ENCODE measurements at regions not wholly inside any gene's neighbourhood (a gene's known extent, or its start where the extent isn't known, plus 50 kb on each side); places are given as distances from the start of the nearest gene placed in this dataset.
"Not testable (repeated sequence)": the region's sequence is repeated elsewhere in the genome, so short reads cannot be mapped to it uniquely, and the experiment has no call there.

GRCh38 chr1:221858818-221859611 lies 117.1 kb upstream of the DUSP10 start:
- H3K9me3 ChIP-seq (ENCODE audit: control insufficient read depth in 2 of 2, low read length in 2 of 2), result no peaks in the 10 kb centered on the region
- H3K27ac ChIP-seq (ENCODE audit: low read length), result no peak overlapping the region
- no peak overlapping the region for H3K9ac ChIP-seq (ENCODE audit: low read length in 2 of 2)
- H3K4me3 ChIP-seq (ENCODE audit: low read length in 2 of 2), result no peak overlapping the region
- H3K36me3 ChIP-seq (ENCODE audit: control insufficient read depth in 2 of 2, insufficient read depth in 2 of 2, low read length in 2 of 2), result no peaks in the 10 kb centered on the region
- H3K4me1 ChIP-seq (ENCODE audit: control insufficient read depth, insufficient read depth, low read length), result no peaks in the 10 kb centered on the region
- no peaks in the 10 kb centered on the region for H3K27me3 ChIP-seq (ENCODE audit: control insufficient read depth in 1 of 2, insufficient read depth in 2 of 2, low read length in 2 of 2)

- H3K9me3 ChIP-seq (ENCODE audit: control insufficient read depth in 2 of 2, low read length in 2 of 2); H3K36me3 ChIP-seq (ENCODE audit: control insufficient read depth in 2 of 2, insufficient read depth in 2 of 2, low read length in 2 of 2); H3K4me3 ChIP-seq (ENCODE audit: low read length in 2 of 2); H3K27me3 ChIP-seq (ENCODE audit: control insufficient read depth in 1 of 2, insufficient read depth in 2 of 2, low read length in 2 of 2); H3K4me1 ChIP-seq (ENCODE audit: control insufficient read depth, insufficient read depth, low read length); H3K27ac ChIP-seq (ENCODE audit: low read length); H3K9ac ChIP-seq (ENCODE audit: low read length in 2 of 2): not testable (repeated sequence)
These were observed 115.2 kb upstream of the DUSP10 start for GRCh38 chr1:221857094-221857444.

- H3K4me1 ChIP-seq (ENCODE audit: control insufficient read depth, insufficient read depth, low read length), result no peaks in the 10 kb centered on the region
- no peak overlapping the region for H3K4me3 ChIP-seq (ENCODE audit: low read length in 2 of 2)
- no peak overlapping the region for H3K9ac ChIP-seq (ENCODE audit: low read length in 2 of 2)
- H3K27me3 ChIP-seq (ENCODE audit: control insufficient read depth in 1 of 2, insufficient read depth in 2 of 2, low read length in 2 of 2), result no peaks in the 10 kb centered on the region
- no peaks in the 10 kb centered on the region for H3K9me3 ChIP-seq (ENCODE audit: control insufficient read depth in 2 of 2, low read length in 2 of 2)
- H3K36me3 ChIP-seq (ENCODE audit: control insufficient read depth in 2 of 2, insufficient read depth in 2 of 2, low read length in 2 of 2), result no peaks in the 10 kb centered on the region
- H3K27ac ChIP-seq (ENCODE audit: low read length), result no peak overlapping the region
These were observed 114.6 kb upstream of the DUSP10 start for GRCh38 chr1:221856228-221857093.

- no peak overlapping the region for H3K9ac ChIP-seq (ENCODE audit: low read length in 2 of 2)
- H3K4me3 ChIP-seq (ENCODE audit: low read length in 2 of 2), result no peak overlapping the region
- H3K36me3 ChIP-seq (ENCODE audit: control insufficient read depth in 2 of 2, insufficient read depth in 2 of 2, low read length in 2 of 2), result no peaks in the 10 kb centered on the region
These were observed 113.3 kb upstream of the DUSP10 start for GRCh38 chr1:221855156-221855555.

GRCh38 chr1:221851336-221851735 lies 109.4 kb upstream of the DUSP10 start:
- Histone ChIP-seq H3K4me1 (ENCODE audit: control insufficient read depth, insufficient read depth, low read length) (peaks cover under 1% of the 10 kb centered on the region), H3K27me3 (ENCODE audit: control insufficient read depth in 1 of 2, insufficient read depth in 2 of 2, low read length in 2 of 2) (no peaks in the 10 kb centered on the region), H3K27ac (ENCODE audit: low read length) (no peak overlapping the region), H3K9ac (ENCODE audit: low read length in 2 of 2) (no peak overlapping the region), H3K9me3 (ENCODE audit: control insufficient read depth in 2 of 2, low read length in 2 of 2) (no peaks in the 10 kb centered on the region), H3K36me3 (ENCODE audit: control insufficient read depth in 2 of 2, insufficient read depth in 2 of 2, low read length in 2 of 2) (no peaks in the 10 kb centered on the region), H3K4me3 (ENCODE audit: low read length in 2 of 2) (no peak overlapping the region)

More at GRCh38 chr1:221855156-221855555, 113.3 kb upstream of the DUSP10 start:
- no peaks in the 10 kb centered on the region for H3K27me3 ChIP-seq (ENCODE audit: control insufficient read depth in 1 of 2, insufficient read depth in 2 of 2, low read length in 2 of 2)
- no peaks in the 10 kb centered on the region for H3K9me3 ChIP-seq (ENCODE audit: control insufficient read depth in 2 of 2, low read length in 2 of 2)
- H3K27ac ChIP-seq (ENCODE audit: low read length), result no peak overlapping the region
- no peaks in the 10 kb centered on the region for H3K4me1 ChIP-seq (ENCODE audit: control insufficient read depth, insufficient read depth, low read length)

GRCh38 chr1:221850470-221851187 lies 108.7 kb upstream of the DUSP10 start:
- H3K27me3 ChIP-seq (ENCODE audit: control insufficient read depth in 1 of 2, insufficient read depth in 2 of 2, low read length in 2 of 2), result no peaks in the 10 kb centered on the region
- H3K27ac ChIP-seq (ENCODE audit: low read length), result no peak overlapping the region
- H3K9me3 ChIP-seq (ENCODE audit: control insufficient read depth in 2 of 2, low read length in 2 of 2), result no peaks in the 10 kb centered on the region
- H3K9ac ChIP-seq (ENCODE audit: low read length in 2 of 2), result no peak overlapping the region
- H3K4me1 ChIP-seq (ENCODE audit: control insufficient read depth, insufficient read depth, low read length), result peaks cover 8% of the 10 kb centered on the region
- H3K4me3 ChIP-seq (ENCODE audit: low read length in 2 of 2), result no peak overlapping the region
- no peaks in the 10 kb centered on the region for H3K36me3 ChIP-seq (ENCODE audit: control insufficient read depth in 2 of 2, insufficient read depth in 2 of 2, low read length in 2 of 2)

GRCh38 chr1:221849897-221850296 lies 108.0 kb upstream of the DUSP10 start:
- no peak overlapping the region for H3K9ac ChIP-seq (ENCODE audit: low read length in 2 of 2)
- H3K4me1 ChIP-seq (ENCODE audit: control insufficient read depth, insufficient read depth, low read length), result peaks cover 15% of the 10 kb centered on the region
- no peak overlapping the region for H3K27ac ChIP-seq (ENCODE audit: low read length)
- no peak overlapping the region for H3K4me3 ChIP-seq (ENCODE audit: low read length in 2 of 2)
- H3K9me3 ChIP-seq (ENCODE audit: control insufficient read depth in 2 of 2, low read length in 2 of 2), result no peaks in the 10 kb centered on the region
- no peaks in the 10 kb centered on the region for H3K27me3 ChIP-seq (ENCODE audit: control insufficient read depth in 1 of 2, insufficient read depth in 2 of 2, low read length in 2 of 2)
- H3K36me3 ChIP-seq (ENCODE audit: control insufficient read depth in 2 of 2, insufficient read depth in 2 of 2, low read length in 2 of 2), result no peaks in the 10 kb centered on the region

- Histone ChIP-seq H3K9ac (ENCODE audit: low read length in 2 of 2) (no peak overlapping the region), H3K36me3 (ENCODE audit: control insufficient read depth in 2 of 2, insufficient read depth in 2 of 2, low read length in 2 of 2) (no peaks in the 10 kb centered on the region), H3K4me3 (ENCODE audit: low read length in 2 of 2) (no peak overlapping the region), H3K4me1 (ENCODE audit: control insufficient read depth, insufficient read depth, low read length) (peaks cover 15% of the 10 kb centered on the region), H3K27me3 (ENCODE audit: control insufficient read depth in 1 of 2, insufficient read depth in 2 of 2, low read length in 2 of 2) (no peaks in the 10 kb centered on the region), H3K27ac (ENCODE audit: low read length) (no peak overlapping the region), H3K9me3 (ENCODE audit: control insufficient read depth in 2 of 2, low read length in 2 of 2) (no peaks in the 10 kb centered on the region)
These were observed 107.2 kb upstream of the DUSP10 start for GRCh38 chr1:221849110-221849509.

GRCh38 chr1:221847676-221848075 lies 105.8 kb upstream of the DUSP10 start:
- H3K9ac ChIP-seq (ENCODE audit: low read length in 2 of 2), result no peak overlapping the region
- H3K27me3 ChIP-seq (ENCODE audit: control insufficient read depth in 1 of 2, insufficient read depth in 2 of 2, low read length in 2 of 2), result no peaks in the 10 kb centered on the region
- no peaks in the 10 kb centered on the region for H3K9me3 ChIP-seq (ENCODE audit: control insufficient read depth in 2 of 2, low read length in 2 of 2)
- H3K4me3 ChIP-seq (ENCODE audit: low read length in 2 of 2), result no peak overlapping the region
- no peaks in the 10 kb centered on the region for H3K36me3 ChIP-seq (ENCODE audit: control insufficient read depth in 2 of 2, insufficient read depth in 2 of 2, low read length in 2 of 2)
- peaks cover 15% of the 10 kb centered on the region for H3K4me1 ChIP-seq (ENCODE audit: control insufficient read depth, insufficient read depth, low read length)
- no peak overlapping the region for H3K27ac ChIP-seq (ENCODE audit: low read length)

GRCh38 chr1:221845650-221846371 lies 103.9 kb upstream of the DUSP10 start:
- no peaks in the 10 kb centered on the region for H3K9me3 ChIP-seq (ENCODE audit: control insufficient read depth in 2 of 2, low read length in 2 of 2)
- H3K4me1 ChIP-seq (ENCODE audit: control insufficient read depth, insufficient read depth, low read length), result peaks cover 15% of the 10 kb centered on the region
- H3K27me3 ChIP-seq (ENCODE audit: control insufficient read depth in 1 of 2, insufficient read depth in 2 of 2, low read length in 2 of 2), result no peaks in the 10 kb centered on the region
- H3K36me3 ChIP-seq (ENCODE audit: control insufficient read depth in 2 of 2, insufficient read depth in 2 of 2, low read length in 2 of 2), result no peaks in the 10 kb centered on the region
- peak overlapping the region; percentile 55 for H3K27ac ChIP-seq (ENCODE audit: low read length)
- H3K4me3 ChIP-seq (ENCODE audit: low read length in 2 of 2), result peak overlapping the region in 1 of 2 donors; percentile 22
- H3K9ac ChIP-seq (ENCODE audit: low read length in 2 of 2), result no peak overlapping the region

All from stomach smooth muscle (tissue), 2 donors.